Breast epithelium (tissue), 3 donors: ENCODE measurements at regions not wholly inside any gene's neighbourhood (a gene's known extent, or its start where the extent isn't known, plus 50 kb on each side); places are given as distances from the start of the nearest gene placed in this dataset.

ENCODE experiments used
- CTCF ChIP-seq, 3 donors: fragments of 450-650 bp; IDR thresholded peaks; one replicate each; pipeline ENCODE4 v1.5.1; 2016 to 2017; ENCODE audit warnings: antibody characterized with exemption in 3 of 3, mild to moderate bottlenecking in 3 of 3, moderate library complexity in 3 of 3
- POLR2A ChIP-seq: fragments of 450-650 bp; IDR thresholded peaks from one replicate; pipeline ENCODE4 v1.6.1; 2016; ENCODE audit warnings: antibody characterized with exemption, mild to moderate bottlenecking, moderate library complexity
- POLR2AphosphoS5 ChIP-seq, 3 donors: sonication (generic); formaldehyde crosslinking; IDR thresholded peaks; one replicate each; pipeline ENCODE4 v1.6.1; 2017; ENCODE audit warnings: antibody characterized with exemption in 3 of 3

- TF ChIP-seq CTCF (IDR thresholded peaks at IDR 0.05), result no peak
- no peak for TF ChIP-seq POLR2AphosphoS5 (IDR thresholded peaks at IDR 0.05)
- no peak for TF ChIP-seq POLR2A
Measured at GRCh38 chr1:219847215-219847855, 81.0 kb downstream of the SLC30A10 start.
